HEK293 (cell line): ENCODE measurements at regions not wholly inside any gene's neighbourhood (a gene's known extent, or its start where the extent isn't known, plus 50 kb on each side); places are given as distances from the start of the nearest gene placed in this dataset.

ENCODE experiments used
- CTCF ChIA-PET: fragments of 350-600 bp; formaldehyde crosslinking; extraction: SDS; loops from one replicate; lab custom pipeline; 2021; ENCODE audit warnings: antibody characterized with exemption; lab: Yijun Ruan, JAX
- POLR2A ChIA-PET: fragments of 300-600 bp; formaldehyde crosslinking; extraction: SDS; loops from one replicate; lab custom pipeline; 2020; ENCODE audit warnings: antibody characterized with exemption, inconsistent platforms; lab: Yijun Ruan, JAX
- H3K27ac ChIP-seq: fragments of 200-500 bp; sonication (Bioruptor generic); 2 replicates; pipeline ENCODE4 v1.5.1; 2014; ENCODE audit warnings: low read depth, low read length, control low read depth, inconsistent platforms; ENCODE audit errors: extremely low read depth
- H3K36me3 ChIP-seq, 2 experiments: fragments of 200-500 bp in 1 of 2; sonication (Bioruptor generic) in 1 of 2; 1 replicate in 1 of 2; 2 replicates in 1 of 2; pipeline ENCODE4 v1.5.1; 2014 to 2017; ENCODE audit warnings: inconsistent platforms in 2 of 2, low read length in 2 of 2; ENCODE audit not compliant: control insufficient read depth in 2 of 2, insufficient read depth in 1 of 2
- H3K4me1 ChIP-seq: fragments of 200-500 bp; sonication (Bioruptor generic); 2 replicates; pipeline ENCODE4 v1.5.1; 2014; ENCODE audit warnings: mild to moderate bottlenecking, low read length, inconsistent platforms; ENCODE audit not compliant: control insufficient read depth, insufficient read depth
- H3K4me3 ChIP-seq: 2 replicates; pipeline ENCODE4 v1.5.1; 2011; ENCODE audit warnings: low read depth, mild to moderate bottlenecking, control low read depth, low read length, moderate library complexity
- H3K9me3 ChIP-seq: fragments of 200-500 bp; sonication (Bioruptor generic); 2 replicates; pipeline ENCODE4 v1.5.1; 2014; ENCODE audit warnings: low read depth, low read length, inconsistent platforms; ENCODE audit not compliant: control insufficient read depth, insufficient read depth
- FEZF1 ChIP-seq: fragments of 450-650 bp; formaldehyde crosslinking; IDR thresholded peaks from 2 replicates; pipeline ENCODE4 v1.5.1; 2016; ENCODE audit warnings: missing biosample characterization, missing genetic modification characterization
- KLF17 ChIP-seq: fragments of 450-650 bp; formaldehyde crosslinking; IDR thresholded peaks from 2 replicates; pipeline ENCODE4 v1.5.1; 2016; ENCODE audit warnings: missing biosample characterization, missing genetic modification characterization
- KLF8 ChIP-seq: fragments of 450-650 bp; formaldehyde crosslinking; IDR thresholded peaks from 2 replicates; pipeline ENCODE4 v1.5.1; 2016; ENCODE audit warnings: missing biosample characterization, missing genetic modification characterization
- PRDM6 ChIP-seq: fragments of 450-650 bp; formaldehyde crosslinking; IDR thresholded peaks from 2 replicates; pipeline ENCODE4 v1.5.1; 2017; ENCODE audit warnings: missing biosample characterization, missing genetic modification characterization
- SP3 ChIP-seq: fragments of 450-650 bp; formaldehyde crosslinking; IDR thresholded peaks from 2 replicates; pipeline ENCODE4 v1.5.1; 2016; ENCODE audit warnings: missing biosample characterization, missing genetic modification characterization
- ZBTB49 ChIP-seq: fragments of 450-650 bp; formaldehyde crosslinking; IDR thresholded peaks from 2 replicates; pipeline ENCODE4 v1.5.1; 2016; ENCODE audit warnings: missing biosample characterization, missing genetic modification characterization, low read depth
- ZEB2 ChIP-seq: fragments of 450-650 bp; formaldehyde crosslinking; IDR thresholded peaks from 2 replicates; pipeline ENCODE4 v1.5.1; 2016; ENCODE audit warnings: missing biosample characterization, missing genetic modification characterization
- ZFP3 ChIP-seq: fragments of 450-650 bp; formaldehyde crosslinking; IDR thresholded peaks from 2 replicates; pipeline ENCODE4 v1.5.1; 2016; ENCODE audit warnings: low read depth, missing biosample characterization, missing genetic modification characterization
- ZNF10 ChIP-seq: fragments of 450-650 bp; formaldehyde crosslinking; IDR thresholded peaks from 2 replicates; pipeline ENCODE4 v1.5.1; 2017; ENCODE audit warnings: missing biosample characterization, missing genetic modification characterization
- ZNF169 ChIP-seq: fragments of 450-650 bp; formaldehyde crosslinking; IDR thresholded peaks from 2 replicates; pipeline ENCODE4 v1.5.1; 2016; ENCODE audit warnings: missing biosample characterization, missing genetic modification characterization
- ZNF174 ChIP-seq: fragments of 450-650 bp; formaldehyde crosslinking; IDR thresholded peaks from 2 replicates; pipeline ENCODE4 v1.5.0; 2017; ENCODE audit warnings: missing biosample characterization, mild to moderate bottlenecking, missing genetic modification characterization
- ZNF2 ChIP-seq: fragments of 450-650 bp; formaldehyde crosslinking; IDR thresholded peaks from 2 replicates; pipeline ENCODE4 v1.5.1; 2016; ENCODE audit warnings: missing biosample characterization, missing genetic modification characterization
- ZNF23 ChIP-seq: fragments of 450-650 bp; formaldehyde crosslinking; IDR thresholded peaks from 2 replicates; pipeline ENCODE4 v1.5.1; 2016; ENCODE audit warnings: missing biosample characterization, missing genetic modification characterization, borderline replicate concordance
- ZNF274 ChIP-seq, 2 experiments: fragments of 200-500 bp in 1 of 2; fragments of 450-650 bp in 1 of 2; sonication (Bioruptor generic) in 1 of 2; formaldehyde crosslinking in 1 of 2; IDR thresholded peaks; 2 replicates each; pipeline versions ENCODE4 v1.5.1 to v1.6.1; 2014 to 2016; ENCODE audit warnings: borderline replicate concordance in 1 of 2, inconsistent platforms in 1 of 2, low read length in 1 of 2, missing biosample characterization in 1 of 2, missing genetic modification characterization in 1 of 2
- ZNF292 ChIP-seq: fragments of 450-650 bp; formaldehyde crosslinking; IDR thresholded peaks from 2 replicates; pipeline ENCODE4 v1.5.1; 2016; ENCODE audit warnings: low read depth, missing biosample characterization, missing genetic modification characterization, borderline replicate concordance
- ZNF311 ChIP-seq: fragments of 450-650 bp; formaldehyde crosslinking; IDR thresholded peaks from 2 replicates; pipeline ENCODE4 v1.5.1; 2017; ENCODE audit warnings: missing biosample characterization, missing genetic modification characterization, borderline replicate concordance
- ZNF341 ChIP-seq: fragments of 450-650 bp; formaldehyde crosslinking; IDR thresholded peaks from 2 replicates; pipeline ENCODE4; 2016; ENCODE audit warnings: low read depth, missing biosample characterization, missing genetic modification characterization
- ZNF354C ChIP-seq: fragments of 450-650 bp; formaldehyde crosslinking; IDR thresholded peaks from 2 replicates; pipeline ENCODE4 v1.5.1; 2016; ENCODE audit warnings: missing biosample characterization, missing genetic modification characterization, low read depth, borderline replicate concordance
- ZNF488 ChIP-seq: fragments of 450-650 bp; formaldehyde crosslinking; IDR thresholded peaks from 2 replicates; pipeline ENCODE4 v1.5.1; 2016; ENCODE audit warnings: missing biosample characterization, missing genetic modification characterization
- ZNF560 ChIP-seq: fragments of 450-650 bp; formaldehyde crosslinking; IDR thresholded peaks from 2 replicates; pipeline ENCODE4 v1.5.1; 2017; ENCODE audit warnings: missing biosample characterization, missing genetic modification characterization, borderline replicate concordance
- ZNF626 ChIP-seq: fragments of 450-650 bp; sonication (Bioruptor Pico); formaldehyde crosslinking; IDR thresholded peaks from 2 replicates; pipeline ENCODE4 v1.5.1; 2018; ENCODE audit warnings: missing biosample characterization, missing genetic modification characterization, inconsistent platforms
- ZNF629 ChIP-seq: fragments of 450-650 bp; formaldehyde crosslinking; IDR thresholded peaks from 2 replicates; pipeline ENCODE4 v1.5.1; 2017; ENCODE audit warnings: missing biosample characterization, missing genetic modification characterization
- ZNF704 ChIP-seq: fragments of 450-650 bp; formaldehyde crosslinking; IDR thresholded peaks from 2 replicates; pipeline ENCODE4 v1.5.1; 2016; ENCODE audit warnings: missing biosample characterization, missing genetic modification characterization
- ZNF768 ChIP-seq: fragments of 450-650 bp; formaldehyde crosslinking; IDR thresholded peaks from 2 replicates; pipeline ENCODE4 v1.5.1; 2018; ENCODE audit warnings: missing biosample characterization, mild to moderate bottlenecking, missing genetic modification characterization
- ZNF776 ChIP-seq: fragments of 450-650 bp; formaldehyde crosslinking; IDR thresholded peaks from 2 replicates; pipeline ENCODE4 v1.5.0; 2017; ENCODE audit warnings: missing biosample characterization, missing genetic modification characterization, borderline replicate concordance
- ZNF830 ChIP-seq: fragments of 450-650 bp; IDR thresholded peaks from 2 replicates; pipeline ENCODE4 v1.5.0; 2018; ENCODE audit warnings: missing biosample characterization, missing genetic modification characterization, low read depth, mild to moderate bottlenecking, moderate library complexity
- ZSCAN16 ChIP-seq: fragments of 450-650 bp; formaldehyde crosslinking; IDR thresholded peaks from 2 replicates; pipeline ENCODE4 v1.5.1; 2016; ENCODE audit warnings: missing biosample characterization, missing genetic modification characterization
- ZSCAN30 ChIP-seq: fragments of 450-650 bp; IDR thresholded peaks from 2 replicates; pipeline ENCODE4 v1.5.1; 2018; ENCODE audit warnings: missing biosample characterization, mild to moderate bottlenecking, missing genetic modification characterization, moderate library complexity

- ChIA-PET CTCF (interaction anchor here (0.6 kb wide), 1 partner anchor 16 kb away, joined by 3 read pairs; no protein-coding TSS in a partner anchor), POLR2A (no interaction called here)
- H3K36me3 ChIP-seq: no peaks in the 10 kb centered on the region
- H3K4me1 ChIP-seq: no peaks in the 10 kb centered on the region
- no peak overlapping the region for H3K4me3 ChIP-seq
- TF ChIP-seq ZNF311 (no peak), ZNF23 (tag by site-specific recombination) (no peak), ZNF2 (no peak), ZNF560 (tag by site-specific recombination) (no peak), ZNF341 (tag by site-specific recombination) (no peak), ZNF169 (tag by site-specific recombination) (no peak), ZNF768 (tag by site-specific recombination) (no peak), ZNF626 (tag by site-specific recombination) (no peak), FEZF1 (tag by site-specific recombination) (no peak), ZNF274 (IDR thresholded peaks at IDR 0.05; ENCODE audit: low read length) (no peak), ZNF274 (tag by site-specific recombination; IDR thresholded peaks at IDR 0.05; ENCODE audit: borderline replicate concordance) (no peak), ZNF488 (tag by site-specific recombination) (no peak), ZEB2 (tag by site-specific recombination) (no peak), SP3 (no peak), KLF8 (tag by site-specific recombination) (no peak), ZBTB49 (tag by site-specific recombination) (no peak)
- H3K27ac ChIP-seq: no peak overlapping the region
- H3K9me3 ChIP-seq: no peaks in the 10 kb centered on the region
Observed at GRCh38 chr2:60370814-60371213, 182.6 kb downstream of the BCL11A start.

GRCh38 chr2:60368456-60368855 lies 185.0 kb downstream of the BCL11A start:
- no peaks in the 10 kb centered on the region for H3K4me1 ChIP-seq
- no peaks in the 10 kb centered on the region for H3K9me3 ChIP-seq
- no peaks in the 10 kb centered on the region for H3K36me3 ChIP-seq
- CTCF ChIA-PET: interaction anchor here (0.6 kb wide), 1 partner anchor 9 kb away, joined by 3 read pairs; no protein-coding TSS in a partner anchor
- no peak overlapping the region for H3K4me3 ChIP-seq
- no peak overlapping the region for H3K27ac ChIP-seq
- POLR2A ChIA-PET: interaction anchor here (0.7 kb wide), 1 partner anchor 151 kb away, joined by 4 read pairs; no protein-coding TSS in a partner anchor
- TF ChIP-seq ZNF768 (tag by site-specific recombination) (no peak), ZSCAN30 (tag by site-specific recombination) (no peak), ZSCAN16 (tag by site-specific recombination) (no peak), KLF17 (tag by site-specific recombination) (no peak), ZNF10 (no peak), PRDM6 (no peak), ZNF830 (tag by site-specific recombination) (no peak), ZNF174 (tag by site-specific recombination) (no peak), ZNF704 (no peak), ZNF354C (tag by site-specific recombination) (no peak), ZFP3 (tag by site-specific recombination) (no peak), ZNF292 (tag by site-specific recombination) (no peak), ZNF274 (IDR thresholded peaks at IDR 0.05; ENCODE audit: low read length) (no peak), ZNF274 (tag by site-specific recombination; IDR thresholded peaks at IDR 0.05; ENCODE audit: borderline replicate concordance) (no peak), ZNF629 (no peak), ZNF776 (tag by site-specific recombination) (no peak)
